ENCODE measurements at regions not wholly inside any gene's neighbourhood (a gene's known extent, or its start where the extent isn't known, plus 50 kb on each side); places are given as distances from the start of the nearest gene placed in this dataset.

GRCh38 chr1:166682588-166682987 lies 156.7 kb upstream of the POGK start:
- TF ChIP-seq POLR2A (IDR thresholded peaks at IDR 0.05; ENCODE audit: low read length) = no peak
- TF ChIP-seq GATA1 (IDR thresholded peaks at IDR 0.05; ENCODE audit: low read depth, low read length) = no peak
